COLO668 (cell line): ENCODE measurements at regions not wholly inside any gene's neighbourhood (a gene's known extent, or its start where the extent isn't known, plus 50 kb on each side); places are given as distances from the start of the nearest gene placed in this dataset.

Experiments
- DNase-seq: peaks from one replicate; lab custom pipeline; 2025; ENCODE audit not compliant: unreplicated experiment; lab: John Stamatoyannopoulos, UW

GRCh38 chr12:130017591-130018449, 114.0 kb upstream of the TMEM132D start:
- peak; percentile 35 for DNase-seq

- DNase-seq, result no peak
These were observed 114.8 kb upstream of the TMEM132D start for GRCh38 chr12:130018614-130019013.

- peak; percentile 49 for DNase-seq
These were observed 122.9 kb upstream of the TMEM132D start for GRCh38 chr12:130026608-130027176.

GRCh38 chr12:130027798-130028197, 124.0 kb upstream of the TMEM132D start:
- no peak for DNase-seq

- no peak for DNase-seq
These were observed 125.3 kb upstream of the TMEM132D start for GRCh38 chr12:130029151-130029550.

GRCh38 chr12:130031041-130031440, 127.2 kb upstream of the TMEM132D start:
- no peak for DNase-seq

- peak; percentile 50 for DNase-seq
These were observed 127.9 kb upstream of the TMEM132D start for GRCh38 chr12:130031571-130032189.

GRCh38 chr12:130041983-130042812, 120.1 kb upstream of the FZD10 start:
- DNase-seq, result peak; percentile 81

GRCh38 chr12:130043685-130044406, 118.4 kb upstream of the FZD10 start:
- DNase-seq, result peak; percentile 76

GRCh38 chr12:130044991-130045621, 117.2 kb upstream of the FZD10 start:
- DNase-seq, result peak; percentile 69

- no peak for DNase-seq
These were observed 112.6 kb upstream of the FZD10 start for GRCh38 chr12:130049666-130050065.

DNA sequence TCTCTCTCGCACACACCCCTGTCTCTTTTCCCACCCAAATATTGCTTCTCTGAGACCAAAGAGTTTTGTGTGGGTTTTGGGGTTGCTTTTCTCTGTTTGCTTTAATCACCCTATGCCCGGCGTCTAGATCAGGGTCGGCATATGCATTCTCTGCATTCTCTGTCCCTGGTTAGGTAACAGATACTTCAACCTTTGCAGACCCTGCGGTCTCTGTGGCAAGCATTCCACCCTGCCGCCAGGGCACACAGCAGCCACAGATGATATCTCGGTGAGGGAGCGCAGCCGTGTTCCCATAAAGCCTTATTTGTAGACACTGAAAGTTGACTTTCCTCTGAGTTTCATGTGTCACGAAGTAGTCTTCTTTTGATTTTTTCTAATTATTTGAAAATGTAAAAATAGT, 110.4 kb upstream of the FZD10 start:
- no peak for DNase-seq

GRCh38 chr12:130053651-130054069, 108.6 kb upstream of the FZD10 start:
- peak; percentile 73 for DNase-seq

DNA sequence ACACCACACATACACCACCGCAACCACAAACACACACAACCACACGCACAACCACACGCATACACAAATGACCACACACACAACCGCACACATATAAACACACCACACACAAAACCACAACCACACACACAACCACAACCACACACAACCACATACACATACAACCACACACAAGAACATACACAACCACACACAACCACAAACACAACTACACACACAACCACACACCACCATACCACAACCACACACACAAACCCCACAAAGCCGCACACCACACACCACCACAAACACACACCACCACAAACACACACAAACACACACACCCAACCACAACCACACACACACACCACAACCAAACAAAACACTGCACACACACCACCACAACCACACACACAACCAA, 107.5 kb upstream of the FZD10 start:
- no peak for DNase-seq

DNA sequence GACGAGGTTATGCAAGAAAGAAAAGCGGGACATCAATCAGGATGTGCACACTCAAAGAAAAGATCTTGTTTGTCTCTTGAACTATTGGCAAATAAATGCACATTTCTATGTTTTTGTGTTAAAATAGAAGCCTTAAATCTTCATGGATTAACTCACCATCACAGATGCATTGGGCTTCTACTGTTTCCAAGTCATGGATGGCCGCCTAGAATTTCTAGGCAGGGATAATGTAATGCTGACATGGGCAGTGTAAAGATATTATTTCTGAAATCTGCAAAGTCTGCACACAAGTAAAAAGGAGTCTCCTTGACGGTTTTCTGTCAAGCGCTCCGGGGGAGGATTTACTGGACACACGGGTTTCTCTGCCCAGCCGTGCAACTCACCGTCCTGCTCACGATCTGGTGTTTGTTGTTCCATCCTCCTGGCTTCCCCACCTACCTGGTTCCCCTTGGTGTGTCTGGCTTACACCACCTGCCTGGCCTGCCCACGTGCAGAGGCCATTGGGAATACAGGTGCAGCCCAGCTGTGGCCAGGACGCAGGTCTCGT, 103.3 kb upstream of the FZD10 start:
- DNase-seq, result peak; percentile 67

- no peak for DNase-seq
These were observed 98.4 kb upstream of the FZD10 start for GRCh38 chr12:130063866-130064265.

GRCh38 chr12:130064999-130065398, 97.3 kb upstream of the FZD10 start:
- DNase-seq, result no peak

GRCh38 chr12:130066742-130067141, 95.5 kb upstream of the FZD10 start:
- DNase-seq, result no peak

- no peak for DNase-seq
These were observed 93.5 kb upstream of the FZD10 start for GRCh38 chr12:130068741-130069140.

DNA sequence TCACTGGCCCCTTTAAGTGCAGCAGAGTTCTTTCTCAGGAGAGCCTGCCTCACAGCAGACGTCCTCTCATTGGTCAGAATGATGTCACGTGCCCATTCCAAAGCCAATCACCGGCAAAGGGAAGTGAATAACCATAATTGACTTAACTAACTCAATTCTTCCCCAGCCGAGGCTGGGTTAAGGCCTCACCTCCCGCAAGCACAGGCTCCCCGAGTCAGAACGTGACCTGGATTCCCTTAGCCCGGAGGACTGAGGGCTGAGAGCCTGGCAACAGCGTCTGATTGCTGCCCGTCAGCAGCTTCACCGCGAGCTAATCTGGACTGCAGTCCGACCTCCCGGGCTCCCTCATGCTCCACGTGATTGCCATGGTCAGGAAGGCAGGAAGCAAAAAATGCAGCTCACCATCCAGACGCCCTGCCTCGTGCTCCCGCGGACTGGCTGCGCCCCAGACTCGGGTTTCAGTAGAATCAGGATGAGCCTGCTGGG, 92.1 kb upstream of the FZD10 start:
- no peak for DNase-seq
